Forelimb muscle (tissue), 1 donor: ENCODE measurements at regions not wholly inside any gene's neighbourhood (a gene's known extent, or its start where the extent isn't known, plus 50 kb on each side); places are given as distances from the start of the nearest gene placed in this dataset.
"Not testable (repeated sequence)": the region's sequence is repeated elsewhere in the genome, so short reads cannot be mapped to it uniquely, and the experiment has no call there.

Experiments used
- DNase-seq: peaks from one replicate; pipeline ENCODE4 v3.0.0-alpha.2; 2013; ENCODE audit warnings: low read depth

DNA sequence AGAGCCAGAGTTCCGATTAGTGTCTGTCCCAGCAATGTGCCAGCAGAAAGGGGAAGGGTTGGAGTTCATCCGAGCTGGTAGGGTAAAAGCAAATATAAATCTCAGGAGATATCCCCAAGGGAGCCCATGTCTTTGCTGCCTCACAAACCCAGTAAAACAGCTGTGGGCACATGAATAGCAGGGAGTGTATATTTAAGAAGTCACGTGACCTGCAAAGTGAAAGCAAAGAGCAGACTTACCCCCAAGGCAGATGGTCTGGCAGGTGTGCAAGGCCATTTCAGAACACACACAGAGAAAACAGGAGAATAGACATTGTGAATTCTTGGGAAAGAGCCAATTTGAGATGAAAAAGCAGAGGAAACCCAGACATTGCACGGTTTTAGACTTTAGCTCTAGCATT lies 653.4 kb downstream of the TGIF2LX start:
- not testable (repeated sequence) for DNase-seq

DNA sequence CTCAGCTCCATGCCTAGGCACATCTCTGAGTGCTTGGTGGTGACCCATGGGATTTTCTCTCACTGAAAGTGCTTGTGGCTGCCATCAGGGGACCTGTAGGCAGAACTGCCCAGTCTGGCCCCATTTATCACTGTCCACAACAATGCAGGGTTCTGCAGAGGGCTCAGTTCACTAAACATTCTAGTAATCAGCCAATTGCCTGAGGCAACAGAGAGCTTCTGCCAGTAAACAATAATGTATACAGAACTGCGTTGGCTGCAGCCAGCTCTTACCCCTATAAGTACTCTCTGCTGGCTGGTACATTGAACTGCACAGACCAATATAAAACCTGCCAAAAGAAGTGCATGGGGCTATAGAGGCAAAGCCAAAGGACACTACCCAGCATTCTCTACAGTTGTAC lies 680.2 kb downstream of the TGIF2LX start:
- not testable (repeated sequence) for DNase-seq

- peak; percentile 11 for DNase-seq
Observed at GRCh38 chrX:90605736-90606135, 684.0 kb downstream of the TGIF2LX start.

GRCh38 chrX:90617710-90618325 lies 696.1 kb downstream of the TGIF2LX start:
- DNase-seq: no peak

DNA sequence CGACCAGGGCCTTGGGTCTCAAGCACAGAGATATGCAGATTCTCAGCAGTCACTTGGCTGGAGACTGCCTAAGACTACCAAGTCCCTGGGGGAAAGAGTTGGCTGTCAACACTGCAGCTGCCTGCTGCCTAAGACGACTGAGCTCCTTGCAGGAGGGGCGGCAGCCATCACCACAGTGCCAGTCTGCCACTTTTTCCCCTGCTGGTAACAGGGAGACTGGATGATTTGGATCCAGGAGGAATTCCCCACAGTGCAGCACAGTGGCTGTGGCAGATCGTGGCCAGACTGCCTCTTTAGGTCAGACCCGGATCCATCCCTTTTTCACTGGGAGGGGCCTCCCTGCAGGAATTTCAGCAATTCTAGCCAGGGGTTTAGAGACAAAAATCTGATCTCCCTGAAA lies 743.5 kb downstream of the TGIF2LX start:
- not testable (repeated sequence) for DNase-seq

DNA sequence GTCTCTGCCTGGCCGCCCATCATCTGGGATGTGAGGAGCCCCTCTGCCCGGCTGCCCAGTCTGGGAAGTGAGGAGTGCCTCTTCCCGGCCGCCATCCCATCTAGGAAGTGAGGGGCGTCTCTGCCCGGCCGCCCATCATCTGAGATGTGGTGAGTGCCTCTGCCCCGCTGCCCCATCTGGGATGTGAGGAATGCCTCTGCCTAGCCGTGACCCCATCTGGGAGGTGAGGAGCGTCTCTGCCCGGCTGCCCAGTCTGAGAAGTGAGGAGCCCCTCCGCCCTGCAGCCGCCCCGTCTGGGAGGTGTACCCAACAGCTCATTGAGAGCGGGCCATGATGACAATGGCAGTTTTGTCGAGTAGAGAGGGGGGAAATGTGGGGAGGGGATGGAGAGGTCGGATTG lies 721.1 kb upstream of the PABPC5 start:
- DNase-seq: not testable (repeated sequence)

GRCh38 chrX:90737555-90737954 lies 697.1 kb upstream of the PABPC5 start:
- DNase-seq: not testable (repeated sequence)

GRCh38 chrX:90757619-90758018 lies 677.0 kb upstream of the PABPC5 start:
- not testable (repeated sequence) for DNase-seq

- not testable (repeated sequence) for DNase-seq
Observed at GRCh38 chrX:90765482-90765881, 669.2 kb upstream of the PABPC5 start.

GRCh38 chrX:90780286-90780789 lies 654.3 kb upstream of the PABPC5 start:
- DNase-seq: not testable (repeated sequence)
